ENCODE measurements at regions not wholly inside any gene's neighbourhood (a gene's known extent, or its start where the extent isn't known, plus 50 kb on each side); places are given as distances from the start of the nearest gene placed in this dataset.
"Not testable (repeated sequence)": the region's sequence is repeated elsewhere in the genome, so short reads cannot be mapped to it uniquely, and the experiment has no call there.

DNA sequence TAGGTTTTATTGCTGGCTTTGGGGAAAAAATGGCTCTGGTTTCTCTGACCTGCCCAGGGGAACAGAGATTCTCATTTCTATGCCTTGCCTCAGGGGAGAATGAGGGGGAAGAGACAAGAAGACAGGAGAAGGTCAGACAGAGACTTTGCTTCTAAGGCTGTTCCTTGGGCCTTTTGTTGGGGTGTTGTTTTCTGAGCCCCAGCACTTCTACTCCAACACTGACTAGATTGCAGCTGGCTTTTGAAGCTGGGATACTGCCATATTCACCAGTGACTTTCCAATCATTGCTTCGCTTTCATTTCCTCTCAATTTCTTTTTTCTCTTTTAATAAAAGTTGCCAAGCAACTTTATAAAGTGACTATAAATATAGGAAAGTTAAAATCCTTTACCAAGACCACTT, 143.2 kb upstream of the ARHGEF26 start:
- no peaks in the 10 kb centered on the region for H3K9me2 ChIP-seq (ENCODE audit: insufficient read depth, low read length)
- no peak for DNase-seq (ENCODE audit: low spot score)
- intact Hi-C loops (cut with micrococcal nuclease; ENCODE audit: unreplicated experiment), result no loop called here
- ChIA-PET POLR2A (no interaction called here), CTCF (ENCODE audit: unreplicated experiment) (no interaction called here)
- no peak overlapping the region for H3K4me3 ChIP-seq (ENCODE audit: low read depth, low read length, poor library complexity, severe bottlenecking)
- BruUV-seq (replicated peaks), result no TSS peak
- no peak overlapping the region for H3K27ac ChIP-seq (ENCODE audit: low read depth, low read length, poor library complexity, severe bottlenecking)
- H3K4me1 ChIP-seq (ENCODE audit: insufficient read depth, low read length, poor library complexity, severe bottlenecking), result no peaks in the 10 kb centered on the region
- H3K9me3 ChIP-seq (ENCODE audit: low read length), result no peaks in the 10 kb centered on the region
- H3K4me2 ChIP-seq (ENCODE audit: low read length), result no peak overlapping the region
- no peaks in the 10 kb centered on the region for H3K79me2 ChIP-seq (ENCODE audit: insufficient read depth, low read depth, low read length)
- no peaks in the 10 kb centered on the region for H4K20me1 ChIP-seq (ENCODE audit: insufficient read depth, low read length)
- TF ChIP-seq EZH2phosphoT487 (IDR thresholded peaks at IDR 0.05; ENCODE audit: borderline replicate concordance, low read depth, low read length), result no peak
- TF ChIP-seq, protein P1, sequence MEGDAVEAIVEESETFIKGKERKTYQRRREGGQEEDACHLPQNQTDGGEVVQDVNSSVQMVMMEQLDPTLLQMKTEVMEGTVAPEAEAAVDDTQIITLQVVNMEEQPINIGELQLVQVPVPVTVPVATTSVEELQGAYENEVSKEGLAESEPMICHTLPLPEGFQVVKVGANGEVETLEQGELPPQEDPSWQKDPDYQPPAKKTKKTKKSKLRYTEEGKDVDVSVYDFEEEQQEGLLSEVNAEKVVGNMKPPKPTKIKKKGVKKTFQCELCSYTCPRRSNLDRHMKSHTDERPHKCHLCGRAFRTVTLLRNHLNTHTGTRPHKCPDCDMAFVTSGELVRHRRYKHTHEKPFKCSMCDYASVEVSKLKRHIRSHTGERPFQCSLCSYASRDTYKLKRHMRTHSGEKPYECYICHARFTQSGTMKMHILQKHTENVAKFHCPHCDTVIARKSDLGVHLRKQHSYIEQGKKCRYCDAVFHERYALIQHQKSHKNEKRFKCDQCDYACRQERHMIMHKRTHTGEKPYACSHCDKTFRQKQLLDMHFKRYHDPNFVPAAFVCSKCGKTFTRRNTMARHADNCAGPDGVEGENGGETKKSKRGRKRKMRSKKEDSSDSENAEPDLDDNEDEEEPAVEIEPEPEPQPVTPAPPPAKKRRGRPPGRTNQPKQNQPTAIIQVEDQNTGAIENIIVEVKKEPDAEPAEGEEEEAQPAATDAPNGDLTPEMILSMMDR (conservative IDR thresholded peaks at IDR 0.05; ENCODE audit: low read length), result no peak
- no peak overlapping the region for H2AFZ ChIP-seq (ENCODE audit: low read length)
- no peaks in the 10 kb centered on the region for H3K36me3 ChIP-seq (ENCODE audit: insufficient read depth, low read length)

DNA sequence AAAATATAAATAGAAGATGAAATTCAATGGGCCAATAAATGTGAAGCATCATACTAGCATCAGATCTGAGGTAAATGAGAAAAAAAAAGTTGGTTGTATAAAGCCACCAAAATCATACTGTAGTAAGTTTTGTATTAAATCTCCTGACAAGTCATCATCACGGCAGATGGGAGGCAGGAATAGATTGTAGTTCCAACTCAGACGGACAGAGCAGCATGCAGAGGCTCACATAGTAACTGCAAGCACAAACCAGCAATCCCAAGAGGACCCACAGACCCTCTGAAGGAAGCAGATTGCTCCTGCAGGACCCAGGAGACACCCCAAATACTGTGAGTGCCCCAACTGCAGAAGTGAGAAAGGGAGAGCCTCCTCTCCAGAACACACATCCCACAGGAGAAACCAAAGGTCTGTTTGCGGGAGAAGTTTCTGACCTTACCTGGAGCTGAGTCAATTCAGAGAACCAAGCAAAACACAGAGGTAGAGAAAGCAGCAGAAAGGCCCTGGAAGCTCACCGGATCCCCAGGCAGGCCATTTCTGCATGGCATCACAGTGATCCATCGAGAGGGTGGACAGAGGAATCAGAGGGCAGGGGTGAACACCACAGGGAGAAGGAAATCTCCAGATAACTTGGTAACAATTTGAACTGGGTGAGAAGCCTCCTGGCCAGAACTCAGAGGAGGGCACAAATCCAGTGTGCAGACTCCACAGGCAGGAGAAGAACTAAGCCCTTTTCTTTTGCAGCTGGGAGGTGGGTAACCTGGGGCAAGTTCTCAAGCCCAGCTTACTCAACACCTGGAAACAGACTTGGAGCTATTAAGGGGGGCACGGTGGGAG, 141.6 kb upstream of the ARHGEF26 start:
- Histone ChIP-seq H3K27ac (ENCODE audit: low read depth, low read length, poor library complexity, severe bottlenecking) (no peak overlapping the region), H2AFZ (ENCODE audit: low read length) (no peak overlapping the region), H3K4me2 (ENCODE audit: low read length) (no peak overlapping the region), H3K4me3 (ENCODE audit: low read depth, low read length, poor library complexity, severe bottlenecking) (no peak overlapping the region), H3K9me2 (ENCODE audit: insufficient read depth, low read length) (no peaks in the 10 kb centered on the region), H3K9me3 (ENCODE audit: low read length) (no peaks in the 10 kb centered on the region), H3K4me1 (ENCODE audit: insufficient read depth, low read length, poor library complexity, severe bottlenecking) (no peaks in the 10 kb centered on the region), H3K79me2 (ENCODE audit: insufficient read depth, low read depth, low read length) (no peaks in the 10 kb centered on the region), H4K20me1 (ENCODE audit: insufficient read depth, low read length) (no peaks in the 10 kb centered on the region), H3K36me3 (ENCODE audit: insufficient read depth, low read length) (no peaks in the 10 kb centered on the region)
- BruUV-seq (replicated peaks), result no TSS peak
- TF ChIP-seq, protein P1 (conservative IDR thresholded peaks at IDR 0.05; ENCODE audit: low read length), result no peak
- TF ChIP-seq EZH2phosphoT487 (IDR thresholded peaks at IDR 0.05; ENCODE audit: borderline replicate concordance, low read depth, low read length), result no peak
- POLR2A ChIA-PET, result no interaction called here
- CTCF ChIA-PET (ENCODE audit: unreplicated experiment), result no interaction called here
- intact Hi-C loops (cut with micrococcal nuclease; ENCODE audit: unreplicated experiment), result no loop called here
- DNase-seq (ENCODE audit: low spot score), result no peak

DNA sequence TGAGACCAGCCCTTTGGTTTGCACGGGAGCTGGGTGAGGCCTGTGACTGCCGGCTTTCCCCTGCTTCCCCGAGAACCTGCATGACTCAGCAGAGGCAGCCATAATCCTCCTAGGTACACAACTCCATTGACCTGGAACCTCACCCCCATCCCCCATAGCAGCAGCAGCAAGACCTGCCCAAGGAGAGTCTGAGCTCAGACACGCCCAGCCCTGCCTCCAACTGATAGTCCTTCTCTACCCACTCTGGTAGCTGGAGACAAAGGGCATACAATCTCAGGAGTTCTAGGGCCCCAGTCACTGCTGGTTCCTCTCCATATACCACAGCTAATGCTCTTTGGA, 141.0 kb upstream of the ARHGEF26 start:
- TF ChIP-seq EZH2phosphoT487 (IDR thresholded peaks at IDR 0.05; ENCODE audit: borderline replicate concordance, low read depth, low read length), result no peak
- TF ChIP-seq, protein P1 (conservative IDR thresholded peaks at IDR 0.05; ENCODE audit: low read length), result no peak
- no TSS peak for BruUV-seq (replicated peaks)
- no peak for DNase-seq (ENCODE audit: low spot score)
- no peaks in the 10 kb centered on the region for H3K79me2 ChIP-seq (ENCODE audit: insufficient read depth, low read depth, low read length)
- H3K9me2 ChIP-seq (ENCODE audit: insufficient read depth, low read length), result no peaks in the 10 kb centered on the region
- ChIA-PET POLR2A (no interaction called here), CTCF (ENCODE audit: unreplicated experiment) (no interaction called here)
- H3K4me1 ChIP-seq (ENCODE audit: insufficient read depth, low read length, poor library complexity, severe bottlenecking), result no peaks in the 10 kb centered on the region
- H3K27ac ChIP-seq (ENCODE audit: low read depth, low read length, poor library complexity, severe bottlenecking), result no peak overlapping the region
- intact Hi-C loops (cut with micrococcal nuclease; ENCODE audit: unreplicated experiment), result no loop called here
- H3K36me3 ChIP-seq (ENCODE audit: insufficient read depth, low read length), result no peaks in the 10 kb centered on the region
- H4K20me1 ChIP-seq (ENCODE audit: insufficient read depth, low read length), result no peaks in the 10 kb centered on the region
- no peak overlapping the region for H3K4me2 ChIP-seq (ENCODE audit: low read length)
- no peak overlapping the region for H3K4me3 ChIP-seq (ENCODE audit: low read depth, low read length, poor library complexity, severe bottlenecking)
- H3K9me3 ChIP-seq (ENCODE audit: low read length), result no peaks in the 10 kb centered on the region
- no peak overlapping the region for H2AFZ ChIP-seq (ENCODE audit: low read length)

DNA sequence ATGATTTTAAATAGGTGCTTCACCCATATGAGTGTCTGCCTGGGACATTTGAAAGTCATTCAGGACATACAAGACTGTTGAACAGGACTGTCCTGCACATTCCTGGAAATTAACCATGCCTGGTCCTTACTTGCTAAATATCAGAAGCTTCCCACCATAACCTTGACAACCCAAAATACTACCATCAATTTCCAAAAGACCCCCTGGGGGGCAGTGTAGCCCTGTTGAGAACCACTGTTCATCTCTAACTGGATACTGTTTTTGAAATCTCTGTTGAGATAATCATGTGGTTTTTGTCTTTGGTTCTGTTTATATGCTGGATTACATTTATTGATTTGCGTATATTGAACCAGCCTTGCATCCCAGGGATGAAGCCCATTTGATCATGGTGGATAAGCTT, 123.8 kb upstream of the ARHGEF26 start:
- intact Hi-C loops (cut with micrococcal nuclease; ENCODE audit: unreplicated experiment), result not testable (repeated sequence)

More for the DNA sequence above, 123.8 kb upstream of the ARHGEF26 start:
- POLR2A ChIA-PET; H3K9me2 ChIP-seq (ENCODE audit: insufficient read depth, low read length); H3K9me3 ChIP-seq (ENCODE audit: low read length); H4K20me1 ChIP-seq (ENCODE audit: insufficient read depth, low read length); CTCF ChIA-PET (ENCODE audit: unreplicated experiment); H3K4me3 ChIP-seq (ENCODE audit: low read depth, low read length, poor library complexity, severe bottlenecking); H3K4me2 ChIP-seq (ENCODE audit: low read length); H2AFZ ChIP-seq (ENCODE audit: low read length); BruUV-seq (replicated peaks); DNase-seq (ENCODE audit: low spot score); H3K36me3 ChIP-seq (ENCODE audit: insufficient read depth, low read length); H3K27ac ChIP-seq (ENCODE audit: low read depth, low read length, poor library complexity, severe bottlenecking); H3K79me2 ChIP-seq (ENCODE audit: insufficient read depth, low read depth, low read length); H3K4me1 ChIP-seq (ENCODE audit: insufficient read depth, low read length, poor library complexity, severe bottlenecking): not testable (repeated sequence)
